Stimulated activated CD4-positive, alpha-beta T cell treated with anti-CD3 and anti-CD28 coated beads, Interleukin-4, amount 100 ng/mL, for 1 hour (primary cell): ENCODE measurements at regions not wholly inside any gene's neighbourhood (a gene's known extent, or its start where the extent isn't known, plus 50 kb on each side); places are given as distances from the start of the nearest gene placed in this dataset.
"Not testable (repeated sequence)": the region's sequence is repeated elsewhere in the genome, so short reads cannot be mapped to it uniquely, and the experiment has no call there.

Experiments used
- DNase-seq: peaks from one replicate; pipeline ENCODE4 v3.0.0-alpha.2; 2020

- no peak for DNase-seq
Observed at GRCh38 chr20:36082315-36082915, 72.1 kb upstream of the EPB41L1 start.

DNA sequence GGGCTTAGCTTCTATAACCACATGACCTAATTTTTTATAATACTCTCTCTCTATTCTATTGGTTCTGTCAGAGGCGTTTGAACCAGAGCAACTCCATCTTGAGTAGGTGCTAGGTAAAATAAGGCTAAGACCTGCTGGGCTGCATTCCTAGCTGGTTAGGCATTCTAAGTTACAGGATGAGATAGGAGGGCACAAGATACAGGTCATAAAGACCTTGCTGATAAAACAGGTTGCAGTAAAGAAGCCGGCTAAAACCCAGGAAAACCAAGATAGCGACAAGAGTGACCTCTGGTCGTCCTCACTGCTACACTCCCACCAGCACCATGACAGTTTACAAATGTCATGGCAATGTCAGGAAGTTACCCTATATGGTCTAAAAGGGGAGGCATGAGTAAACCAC is 71.3 kb upstream of the EPB41L1 start:
- not testable (repeated sequence) for DNase-seq

GRCh38 chr20:36084356-36084755 is 70.2 kb upstream of the EPB41L1 start:
- no peak for DNase-seq

DNA sequence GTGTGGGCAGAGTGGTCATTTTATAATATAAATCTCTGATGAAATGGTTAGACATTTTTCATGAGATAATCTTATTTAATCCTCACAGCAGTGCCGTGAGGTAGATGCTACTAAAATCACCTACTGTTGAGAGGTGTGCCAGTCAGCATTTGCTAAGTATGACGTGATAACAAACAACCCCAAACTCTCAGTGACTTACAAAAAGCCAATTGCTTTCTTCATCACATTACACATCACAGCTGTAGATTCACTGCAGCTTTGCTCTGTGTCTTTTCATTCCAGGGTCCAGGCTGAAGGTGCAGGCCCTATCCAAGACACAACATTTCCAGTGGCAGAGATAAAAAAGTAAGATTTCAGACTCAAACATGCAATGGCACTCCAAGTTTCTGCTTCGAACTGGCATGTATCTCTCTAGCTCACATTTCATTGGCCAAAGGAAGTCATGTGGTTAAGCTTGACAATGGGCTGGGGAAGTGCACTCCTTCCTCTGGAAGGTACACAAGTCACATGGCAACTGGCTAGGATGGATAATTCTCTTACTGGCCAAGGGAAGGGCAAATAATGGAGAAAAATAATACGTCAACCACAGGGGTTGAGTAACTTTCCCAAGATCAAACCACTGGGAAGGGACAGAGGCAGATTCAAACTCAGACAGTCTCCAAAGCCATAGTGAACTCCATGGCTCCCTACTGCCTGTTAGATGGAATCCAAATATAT is 69.5 kb upstream of the EPB41L1 start:
- DNase-seq = no peak

GRCh38 chr20:36085686-36086267 is 68.8 kb upstream of the EPB41L1 start:
- no peak for DNase-seq

DNA sequence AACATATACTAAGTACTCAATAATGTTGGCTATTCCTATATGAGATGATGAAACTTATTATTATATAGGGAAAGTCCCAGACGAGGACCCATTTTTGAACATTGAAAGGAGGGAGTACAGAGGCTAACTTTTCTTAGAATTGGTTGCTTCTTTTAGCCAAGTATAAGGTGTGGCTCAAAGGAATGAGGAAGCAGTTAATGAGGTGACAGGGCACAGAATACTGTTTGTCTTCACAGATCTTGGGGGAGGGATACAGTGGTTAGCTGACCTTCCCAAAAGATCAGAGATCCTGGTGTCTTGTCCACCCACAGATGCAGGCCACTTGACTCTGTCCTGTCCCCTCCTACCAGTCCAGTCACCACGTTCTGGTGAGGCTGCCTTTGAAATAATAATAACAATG is 67.8 kb upstream of the EPB41L1 start:
- no peak for DNase-seq

- DNase-seq = no peak
Observed at GRCh38 chr20:36090223-36090622, 64.3 kb upstream of the EPB41L1 start.

- DNase-seq = no peak
Observed at GRCh38 chr20:36091561-36092397, 62.8 kb upstream of the EPB41L1 start.

GRCh38 chr20:36092398-36093024 is 62.0 kb upstream of the EPB41L1 start:
- peak; percentile 7 for DNase-seq

DNA sequence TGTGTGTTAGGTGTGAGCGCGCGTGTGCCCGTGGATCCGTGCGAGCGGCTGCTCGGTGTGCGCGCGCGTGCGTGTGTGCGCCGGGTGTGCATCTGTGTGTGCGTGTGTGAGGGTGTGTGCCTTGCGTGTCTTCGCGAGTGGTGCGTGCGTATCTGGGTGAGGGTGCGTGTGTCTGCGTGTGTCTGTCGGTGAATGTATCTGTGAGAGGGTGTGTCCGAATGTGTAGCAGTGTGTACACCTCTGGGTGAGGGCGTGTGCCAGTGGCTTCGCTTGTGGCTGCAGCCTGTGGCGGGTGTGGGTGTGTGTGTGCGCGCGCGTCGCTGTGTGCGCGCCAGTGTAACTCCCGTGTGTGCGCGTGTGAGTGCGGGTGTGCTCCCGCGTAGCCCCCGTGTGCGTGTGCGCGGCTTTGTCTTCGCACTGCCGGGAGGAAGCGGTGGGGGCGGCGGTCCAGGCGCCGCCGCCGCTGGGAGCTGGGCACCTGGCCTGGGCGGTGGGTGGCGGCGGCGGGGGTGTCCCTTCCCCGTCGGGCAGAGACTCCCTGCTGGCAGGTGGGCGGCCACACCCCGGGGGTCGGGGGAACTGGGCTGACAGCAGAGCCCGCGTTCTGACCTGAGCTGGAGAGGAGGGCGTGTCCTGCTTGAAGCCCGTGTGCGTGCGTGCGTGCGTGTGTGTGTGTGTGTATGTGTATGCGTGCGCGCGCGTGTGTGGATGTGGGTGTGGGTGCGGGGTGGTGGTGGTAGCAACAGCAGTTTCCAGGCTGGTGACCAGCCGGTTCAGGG is 61.3 kb upstream of the EPB41L1 start:
- DNase-seq = peak; percentile 41

DNA sequence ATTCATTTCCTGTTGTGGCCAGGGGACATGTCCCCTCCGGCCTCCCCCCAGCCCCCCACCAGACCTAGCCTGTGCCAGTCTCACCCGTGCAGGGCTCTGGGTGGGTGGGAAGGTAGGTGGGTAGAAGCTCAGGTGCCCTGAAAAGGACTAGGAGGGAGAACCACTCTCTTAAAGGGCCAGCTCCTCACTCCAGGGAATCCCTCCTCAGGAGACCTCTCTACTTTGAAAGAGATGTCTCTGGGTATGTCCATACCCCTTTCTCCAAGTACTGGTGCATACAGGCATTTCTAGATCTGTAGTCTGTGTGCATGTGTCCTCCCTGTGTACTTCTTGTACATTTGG is 60.8 kb upstream of the EPB41L1 start:
- DNase-seq = no peak

GRCh38 chr20:36094497-36094896 is 60.0 kb upstream of the EPB41L1 start:
- DNase-seq = no peak

DNA sequence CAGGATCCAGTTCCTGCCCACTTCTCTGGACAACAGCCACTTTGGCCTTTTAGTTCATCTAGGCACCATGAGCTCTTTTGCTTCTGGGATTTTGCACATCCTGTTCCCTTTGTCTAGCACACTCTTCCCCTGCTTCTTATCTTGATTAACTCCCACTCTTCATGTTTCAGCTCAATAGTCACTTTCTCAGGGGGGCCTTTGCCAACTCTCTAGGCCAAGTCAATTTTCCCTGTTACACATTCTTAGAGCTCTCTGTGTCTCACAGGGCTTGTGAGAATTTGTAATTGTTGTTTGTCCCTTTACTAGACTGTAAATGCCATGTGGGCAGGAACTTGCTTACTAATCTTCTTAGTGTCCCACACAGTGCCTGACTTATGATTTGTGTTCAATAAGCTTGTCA is 58.1 kb upstream of the EPB41L1 start:
- DNase-seq = no peak

GRCh38 chr20:36097337-36098151 is 57.0 kb upstream of the EPB41L1 start:
- DNase-seq = no peak

GRCh38 chr20:36098364-36098763 is 56.2 kb upstream of the EPB41L1 start:
- no peak for DNase-seq

DNA sequence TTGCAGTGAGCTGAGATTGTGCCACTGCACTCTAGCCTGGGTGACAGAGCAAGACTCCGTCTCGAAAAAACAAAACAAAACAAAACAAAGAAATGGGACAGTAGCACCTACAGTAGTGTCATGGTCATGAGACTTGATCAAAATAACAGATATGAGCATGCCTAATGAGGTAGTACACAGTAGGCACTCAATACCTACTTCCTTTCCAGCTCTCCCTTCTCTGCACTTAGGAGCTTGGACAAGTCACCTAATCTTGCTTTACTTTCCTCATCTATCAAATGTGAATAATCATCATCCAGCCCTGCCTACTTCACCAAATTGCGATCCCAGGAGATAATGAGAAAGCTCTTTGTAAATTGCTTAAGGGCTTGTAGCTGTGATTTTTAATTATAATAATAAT is 55.4 kb upstream of the EPB41L1 start:
- no peak for DNase-seq

DNA sequence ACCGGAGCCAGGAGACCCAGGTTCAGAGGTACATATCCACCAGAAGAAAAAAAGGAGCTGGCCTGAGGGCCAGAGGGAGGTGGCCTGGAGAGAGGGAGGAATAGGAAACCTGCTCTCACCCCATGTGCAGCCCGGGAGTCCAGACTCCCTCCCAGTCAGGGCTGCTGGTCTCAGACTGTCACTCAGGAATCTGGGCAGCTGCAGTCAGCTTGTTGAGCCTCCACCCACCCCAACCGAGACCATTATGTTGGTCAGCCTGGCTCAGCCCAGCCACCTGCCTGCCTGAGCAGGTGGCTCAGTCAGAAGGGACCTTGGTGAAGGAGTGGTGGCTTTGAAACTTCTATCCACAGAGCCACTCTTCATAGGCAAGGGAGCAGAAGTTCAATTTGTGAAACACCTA is 53.3 kb upstream of the EPB41L1 start:
- no peak for DNase-seq

- DNase-seq = no peak
Observed at GRCh38 chr20:36102306-36102705, 52.2 kb upstream of the EPB41L1 start.

- DNase-seq = no peak
Observed at GRCh38 chr20:36102809-36103596, 51.5 kb upstream of the EPB41L1 start.

DNA sequence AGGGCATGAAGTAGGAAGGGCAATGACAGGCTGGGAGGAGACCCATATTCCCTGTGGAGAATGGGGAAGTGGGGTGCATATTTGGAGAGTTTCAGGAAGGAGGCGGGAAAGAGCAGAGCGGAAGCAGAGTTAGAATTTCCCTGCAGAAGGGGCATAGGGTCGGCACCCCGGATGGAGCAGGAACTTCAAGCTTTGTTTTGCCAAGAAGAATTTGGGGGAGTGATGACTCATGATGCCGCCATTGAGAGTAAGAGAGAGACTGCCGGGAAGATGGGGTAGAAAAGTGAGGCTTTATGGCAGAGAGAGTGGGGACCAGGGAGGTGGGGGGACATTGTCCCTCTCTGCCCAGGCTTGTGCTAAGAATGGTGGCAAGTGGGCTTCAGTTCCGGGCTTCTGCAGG is 50.3 kb upstream of the EPB41L1 start:
- DNase-seq = no peak
